ENCODE measurements at regions not wholly inside any gene's neighbourhood (a gene's known extent, or its start where the extent isn't known, plus 50 kb on each side); places are given as distances from the start of the nearest gene placed in this dataset.

- TF ChIP-seq POLR2AphosphoS5 (IDR thresholded peaks at IDR 0.05; ENCODE audit: low read depth, low read length) (no peak), FOXP2 (optimal IDR thresholded peaks at IDR 0.05; ENCODE audit: borderline replicate concordance, extremely low read depth, extremely low read length, insufficient read depth) (no peak), SIN3A (IDR thresholded peaks at IDR 0.05; ENCODE audit: borderline replicate concordance, insufficient read depth, low read length) (no peak), TAF1 (IDR thresholded peaks at IDR 0.05; ENCODE audit: borderline replicate concordance, insufficient read depth, low read length) (no peak), REST (IDR thresholded peaks at IDR 0.05; ENCODE audit: insufficient read depth in 1 of 2, low read depth in 2 of 2, low read length in 2 of 2) (no peak)
Observed at GRCh38 chr18:40102903-40103302, 1852.1 kb upstream of the PIK3C3 start.

GRCh38 chr18:40099641-40100040, 1855.4 kb upstream of the PIK3C3 start:
- TF ChIP-seq POLR2AphosphoS5 (IDR thresholded peaks at IDR 0.05; ENCODE audit: low read depth, low read length) (no peak), TAF1 (IDR thresholded peaks at IDR 0.05; ENCODE audit: borderline replicate concordance, insufficient read depth, low read length) (no peak), SIN3A (IDR thresholded peaks at IDR 0.05; ENCODE audit: borderline replicate concordance, insufficient read depth, low read length) (no peak), FOXP2 (optimal IDR thresholded peaks at IDR 0.05; ENCODE audit: borderline replicate concordance, extremely low read depth, extremely low read length, insufficient read depth) (no peak), REST (IDR thresholded peaks at IDR 0.05; ENCODE audit: insufficient read depth in 1 of 2, low read depth in 2 of 2, low read length in 2 of 2) (no peak)

GRCh38 chr18:40096675-40097074, 1858.4 kb upstream of the PIK3C3 start:
- no peak for TF ChIP-seq SIN3A (IDR thresholded peaks at IDR 0.05; ENCODE audit: borderline replicate concordance, insufficient read depth, low read length)
- TF ChIP-seq FOXP2 (optimal IDR thresholded peaks at IDR 0.05; ENCODE audit: borderline replicate concordance, extremely low read depth, extremely low read length, insufficient read depth), result no peak
- TF ChIP-seq TAF1 (IDR thresholded peaks at IDR 0.05; ENCODE audit: borderline replicate concordance, insufficient read depth, low read length), result no peak
- no peak for TF ChIP-seq POLR2AphosphoS5 (IDR thresholded peaks at IDR 0.05; ENCODE audit: low read depth, low read length)
- no peak for TF ChIP-seq REST (IDR thresholded peaks at IDR 0.05; ENCODE audit: insufficient read depth in 1 of 2, low read depth in 2 of 2, low read length in 2 of 2)

GRCh38 chr18:40094441-40094840, 1860.6 kb upstream of the PIK3C3 start:
- TF ChIP-seq SIN3A (IDR thresholded peaks at IDR 0.05; ENCODE audit: borderline replicate concordance, insufficient read depth, low read length) (no peak), FOXP2 (optimal IDR thresholded peaks at IDR 0.05; ENCODE audit: borderline replicate concordance, extremely low read depth, extremely low read length, insufficient read depth) (no peak), POLR2AphosphoS5 (IDR thresholded peaks at IDR 0.05; ENCODE audit: low read depth, low read length) (no peak), TAF1 (IDR thresholded peaks at IDR 0.05; ENCODE audit: borderline replicate concordance, insufficient read depth, low read length) (no peak)

GRCh38 chr18:40088130-40088529, 1866.9 kb upstream of the PIK3C3 start:
- no peak for TF ChIP-seq POLR2AphosphoS5 (IDR thresholded peaks at IDR 0.05; ENCODE audit: low read depth, low read length)
- no peak for TF ChIP-seq SIN3A (IDR thresholded peaks at IDR 0.05; ENCODE audit: borderline replicate concordance, insufficient read depth, low read length)
- TF ChIP-seq REST (IDR thresholded peaks at IDR 0.05; ENCODE audit: insufficient read depth in 1 of 2, low read depth in 2 of 2, low read length in 2 of 2), result no peak
- TF ChIP-seq FOXP2 (optimal IDR thresholded peaks at IDR 0.05; ENCODE audit: borderline replicate concordance, extremely low read depth, extremely low read length, insufficient read depth), result no peak
- TF ChIP-seq TAF1 (IDR thresholded peaks at IDR 0.05; ENCODE audit: borderline replicate concordance, insufficient read depth, low read length), result no peak

Data from PFSK-1 (cell line).